IMR-90 (cell line): ENCODE measurements at regions not wholly inside any gene's neighbourhood (a gene's known extent, or its start where the extent isn't known, plus 50 kb on each side); places are given as distances from the start of the nearest gene placed in this dataset.

Source experiments
- ATAC-seq: fragments of 200-7000 bp; cut with Tn5 transposase; 2 replicates; pipeline ENCODE4 v1.9.1; 2020; ENCODE audit warnings: low read depth, mild to moderate bottlenecking, moderate library complexity
- BruUV-seq: library from RNA; stranded (reverse); fragments of 400-500 nt; replicated peaks from 2 replicates; lab custom pipeline; 2021; lab: Mats Ljungman, UMichigan
- CTCF ChIA-PET: fragments of 300-600 bp; formaldehyde crosslinking; extraction: SDS; loops from one replicate; lab custom pipeline; 2021; ENCODE audit warnings: antibody characterized with exemption; lab: Yijun Ruan, JAX
- POLR2A ChIA-PET: fragments of 300-600 bp; sonication (Branson Sonifier 250); formaldehyde crosslinking; loops from one replicate; lab custom pipeline; 2022; ENCODE audit warnings: antibody characterized with exemption; ENCODE audit not compliant: unreplicated experiment; lab: Charles Lee
- DNase-seq: peaks from one replicate; pipeline ENCODE4 v3.0.0; 2013
- H2AFZ ChIP-seq: replicated peaks from 2 replicates; pipeline ENCODE3; 2013; ENCODE audit warnings: low read length, mild to moderate bottlenecking; ENCODE audit not compliant: poor library complexity
- H2AK5ac ChIP-seq: 2 replicates; pipeline ENCODE4 v1.6.1; 2013; ENCODE audit warnings: low read depth, low read length, inconsistent platforms
- H2AK9ac ChIP-seq: replicated peaks from 2 replicates; pipeline ENCODE3; 2013; ENCODE audit warnings: mild to moderate bottlenecking, low read depth, low read length, moderate library complexity; ENCODE audit not compliant: poor library complexity
- H2BK120ac ChIP-seq: 2 replicates; pipeline ENCODE4 v1.6.1; 2013; ENCODE audit warnings: low read depth, low read length, inconsistent platforms
- H2BK15ac ChIP-seq: 3 replicates; pipeline ENCODE4 v1.6.1; 2013; ENCODE audit warnings: low read depth, low read length, inconsistent platforms
- H2BK20ac ChIP-seq: 2 replicates; pipeline ENCODE4 v1.6.1; 2013; ENCODE audit warnings: low read depth, mild to moderate bottlenecking, inconsistent platforms, low read length, moderate library complexity
- H2BK5ac ChIP-seq: 2 replicates; pipeline ENCODE4 v1.6.1; 2013; ENCODE audit warnings: mild to moderate bottlenecking, low read depth, low read length, inconsistent platforms; ENCODE audit not compliant: poor library complexity, severe bottlenecking
- H3K14ac ChIP-seq: replicated peaks from 2 replicates; pipeline ENCODE4 v1.6.1; 2013; ENCODE audit warnings: low read depth, low read length, inconsistent platforms
- H3K18ac ChIP-seq: 2 replicates; pipeline ENCODE4 v1.6.1; 2013; ENCODE audit warnings: low read depth, low read length, control low read depth
- H3K23ac ChIP-seq: 2 replicates; pipeline ENCODE4 v1.6.1; 2013; ENCODE audit warnings: low read depth, low read length, inconsistent platforms
- H3K27ac ChIP-seq: 2 replicates; pipeline ENCODE4 v1.5.1; 2013; ENCODE audit warnings: mild to moderate bottlenecking, control low read depth, low read length; ENCODE audit not compliant: insufficient read depth
- H3K27me3 ChIP-seq: 2 replicates; pipeline ENCODE4 v1.6.1; 2013; ENCODE audit warnings: low read length; ENCODE audit not compliant: control insufficient read depth, insufficient read depth
- H3K36me3 ChIP-seq: 2 replicates; pipeline ENCODE4 v1.6.1; 2013; ENCODE audit warnings: low read length, mixed read lengths; ENCODE audit not compliant: control insufficient read depth, insufficient read depth
- H3K4ac ChIP-seq: 2 replicates; pipeline ENCODE4 v1.6.1; 2013; ENCODE audit warnings: low read depth, low read length, inconsistent platforms
- H3K4me1 ChIP-seq: 2 replicates; pipeline ENCODE4 v1.6.1; 2013; ENCODE audit warnings: low read length, mixed read lengths; ENCODE audit not compliant: control insufficient read depth, insufficient read depth
- H3K4me2 ChIP-seq: 2 replicates; pipeline ENCODE4 v1.6.1; 2013; ENCODE audit warnings: low read depth, mild to moderate bottlenecking, control low read depth, low read length, moderate library complexity
- H3K4me3 ChIP-seq: 2 replicates; pipeline ENCODE4 v1.5.1; 2013; ENCODE audit warnings: low read depth, mild to moderate bottlenecking, control low read depth, low read length, moderate library complexity; ENCODE audit not compliant: insufficient read depth
- H3K56ac ChIP-seq: 2 replicates; pipeline ENCODE4 v1.6.1; 2013; ENCODE audit warnings: low read length, inconsistent platforms; ENCODE audit not compliant: insufficient read depth; ENCODE audit errors: extremely low read depth
- H3K79me1 ChIP-seq, 2 experiments: 2 replicates each; pipeline ENCODE4 v1.6.1; 2013; ENCODE audit warnings: low read length in 2 of 2, inconsistent platforms in 1 of 2, low read depth in 1 of 2
- H3K9ac ChIP-seq: 2 replicates; pipeline ENCODE4 v1.6.1; 2013; ENCODE audit warnings: low read depth, low read length, control low read depth
- H3K9me1 ChIP-seq: 2 replicates; pipeline ENCODE4 v1.6.1; 2013; ENCODE audit warnings: low read length, inconsistent platforms; ENCODE audit not compliant: insufficient read depth
- H3K9me3 ChIP-seq: 2 replicates; pipeline ENCODE4 v1.6.1; 2013; ENCODE audit warnings: low read length; ENCODE audit not compliant: control insufficient read depth, insufficient read depth
- H4K20me1 ChIP-seq: 2 replicates; pipeline ENCODE4 v1.6.1; 2013; ENCODE audit warnings: low read length, inconsistent platforms; ENCODE audit not compliant: insufficient read depth
- H4K5ac ChIP-seq: 2 replicates; pipeline ENCODE4 v1.6.1; 2013; ENCODE audit warnings: mild to moderate bottlenecking, low read depth, low read length, control low read depth
- H4K8ac ChIP-seq, 2 experiments: 2 replicates each; pipeline ENCODE4 v1.6.1; 2013; ENCODE audit warnings: low read depth in 2 of 2, low read length in 2 of 2, control low read depth in 1 of 2, inconsistent platforms in 1 of 2
- H4K91ac ChIP-seq: 2 replicates; pipeline ENCODE4 v1.6.1; 2013; ENCODE audit warnings: low read depth, low read length, inconsistent platforms; ENCODE audit not compliant: insufficient read depth
- BHLHE40 ChIP-seq: fragments of 150-350 bp; IDR thresholded peaks from 2 replicates; pipeline ENCODE4 v1.6.1; 2016; ENCODE audit warnings: mild to moderate bottlenecking, low read depth, low read length
- CEBPB ChIP-seq: IDR thresholded peaks from 2 replicates; pipeline ENCODE4 v1.6.1; 2012; ENCODE audit warnings: low read depth, low read length, improper control_type of control experiment
- CHD1 ChIP-seq: IDR thresholded peaks from 2 replicates; pipeline ENCODE4 v1.6.1; 2012; ENCODE audit warnings: low read depth, low read length, improper control_type of control experiment
- RAD21 ChIP-seq: IDR thresholded peaks from 2 replicates; pipeline ENCODE4 v1.6.1; 2012; ENCODE audit warnings: low read length, improper control_type of control experiment
- dilution Hi-C: fragments of 300-500 bp; cut with HindIII; formaldehyde crosslinking; loops from one replicate; pipeline ENCODE4 v1.14.3; 2018; ENCODE audit warnings: low sequenced_read_pairs; ENCODE audit not compliant: unreplicated experiment
- in situ Hi-C: fragments of 300-500 bp; cut with MboI; formaldehyde crosslinking; loops from 3 replicates; pipeline ENCODE4 v1.14.3; 2019; ENCODE audit warnings: low sequenced_read_pairs, inconsistent platforms, mixed read lengths
- intact Hi-C: fragments of 100-400 bp; cut with micrococcal nuclease; formaldehyde crosslinking; loops from 2 replicates; pipeline ENCODE4 v1.10.0; 2022
- TF ChIP-seq, protein P1 (sequence below): fragments of 150-350 bp; IDR thresholded peaks from 2 replicates; pipeline ENCODE4 v1.6.1; 2016; ENCODE audit warnings: low read depth, mild to moderate bottlenecking, low read length, moderate library complexity, borderline replicate concordance

DNA sequence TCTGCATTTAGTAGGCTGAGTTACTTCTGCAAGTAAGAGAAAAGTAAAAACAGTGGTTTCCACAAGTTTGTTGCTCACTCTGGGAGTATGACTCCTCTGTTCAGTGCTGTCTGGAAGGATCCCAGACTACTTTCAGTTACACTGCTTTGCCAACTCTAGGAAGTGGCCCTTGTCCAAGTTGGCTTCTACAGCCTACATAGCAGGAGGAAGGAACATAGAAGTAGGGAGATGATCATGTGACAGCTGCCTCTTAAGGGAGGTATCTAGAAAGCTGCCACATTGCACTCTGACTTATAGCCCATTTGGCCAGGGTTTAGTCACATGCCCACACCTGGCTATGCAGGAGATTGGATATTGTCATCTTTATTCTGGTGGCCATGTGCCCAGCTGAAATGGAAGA lies 298.1 kb downstream of the NSUN3 start:
- H4K91ac ChIP-seq: no peak overlapping the region
- H3K4me2 ChIP-seq: no peak overlapping the region
- H2BK20ac ChIP-seq: no peak overlapping the region
- no peak overlapping the region for H2BK120ac ChIP-seq
- CTCF ChIA-PET: no interaction called here
- no peaks in the 10 kb centered on the region for H3K9me1 ChIP-seq
- no peaks in the 10 kb centered on the region for H3K9me3 ChIP-seq
- POLR2A ChIA-PET: no interaction called here
- no peak overlapping the region for H3K4me3 ChIP-seq
- no peak overlapping the region for H3K27ac ChIP-seq
- H4K8ac ChIP-seq: no peak overlapping the region
- no peak for DNase-seq
- H2AK9ac ChIP-seq: no peak overlapping the region
- intact Hi-C loops (no loop called here), dilution Hi-C loops (no loop called here), in situ Hi-C loops (no loop called here)
- no peaks in the 10 kb centered on the region; the same call in 1 of the 2 replicates for H3K27me3 ChIP-seq
- H4K5ac ChIP-seq: no peak overlapping the region
- H2AK5ac ChIP-seq: no peak overlapping the region
- BruUV-seq: no TSS peak
- H3K14ac ChIP-seq: no peak overlapping the region
- H4K20me1 ChIP-seq: no peaks in the 10 kb centered on the region
- H3K56ac ChIP-seq: no peak overlapping the region
- TF ChIP-seq CEBPB: no peak
- TF ChIP-seq CHD1: no peak
- TF ChIP-seq, protein P1, sequence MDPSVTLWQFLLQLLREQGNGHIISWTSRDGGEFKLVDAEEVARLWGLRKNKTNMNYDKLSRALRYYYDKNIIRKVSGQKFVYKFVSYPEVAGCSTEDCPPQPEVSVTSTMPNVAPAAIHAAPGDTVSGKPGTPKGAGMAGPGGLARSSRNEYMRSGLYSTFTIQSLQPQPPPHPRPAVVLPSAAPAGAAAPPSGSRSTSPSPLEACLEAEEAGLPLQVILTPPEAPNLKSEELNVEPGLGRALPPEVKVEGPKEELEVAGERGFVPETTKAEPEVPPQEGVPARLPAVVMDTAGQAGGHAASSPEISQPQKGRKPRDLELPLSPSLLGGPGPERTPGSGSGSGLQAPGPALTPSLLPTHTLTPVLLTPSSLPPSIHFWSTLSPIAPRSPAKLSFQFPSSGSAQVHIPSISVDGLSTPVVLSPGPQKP: no peak
- TF ChIP-seq RAD21: no peak
- TF ChIP-seq BHLHE40: no peak
- H2BK5ac ChIP-seq: no peak overlapping the region
- H3K79me1 ChIP-seq: no peaks in the 10 kb centered on the region
- H3K23ac ChIP-seq: no peak overlapping the region
- ATAC-seq: no peak
- no peak overlapping the region for H3K4ac ChIP-seq
- H2AFZ ChIP-seq: no peak overlapping the region
- H3K18ac ChIP-seq: no peak overlapping the region
- no peaks in the 10 kb centered on the region for H3K4me1 ChIP-seq
- no peak overlapping the region for H3K9ac ChIP-seq
- no peak overlapping the region for H2BK15ac ChIP-seq
- H3K36me3 ChIP-seq: no peaks in the 10 kb centered on the region
